GM23248 (cell line): ENCODE measurements at regions not wholly inside any gene's neighbourhood (a gene's known extent, or its start where the extent isn't known, plus 50 kb on each side); places are given as distances from the start of the nearest gene placed in this dataset.

ENCODE experiments used
- EZH2 ChIP-seq: fragments of 200-600 bp; sonication (generic); IDR thresholded peaks from 2 replicates; pipeline ENCODE4 v1.6.1; 2018; ENCODE audit warnings: antibody characterized with exemption, mild to moderate bottlenecking; ENCODE audit not compliant: insufficient read depth, poor library complexity, severe bottlenecking
- EZH2phosphoT487 ChIP-seq: fragments of 200-600 bp; sonication (generic); IDR thresholded peaks from 2 replicates; pipeline ENCODE4 v1.6.1; 2018; ENCODE audit warnings: antibody characterized with exemption, moderate library complexity, mild to moderate bottlenecking, low read depth; ENCODE audit not compliant: insufficient read depth

GRCh38 chr20:40767615-40767924 lies 78.5 kb upstream of the MAFB start:
- TF ChIP-seq EZH2 (no peak), EZH2phosphoT487 (no peak)
